Stomach (tissue), 4 donors: ENCODE measurements at regions not wholly inside any gene's neighbourhood (a gene's known extent, or its start where the extent isn't known, plus 50 kb on each side); places are given as distances from the start of the nearest gene placed in this dataset.

Experiments used
- CTCF ChIP-seq, 7 experiments: fragments of 450-650 bp in 4 of 7; fragments of 200-600 bp in 3 of 7; sonication (generic) in 3 of 7; IDR thresholded peaks; one replicate each; pipeline ENCODE4 v1.5.1; 2016 to 2019; ENCODE audit warnings: antibody characterized with exemption in 7 of 7, control low read depth in 2 of 7, mild to moderate bottlenecking in 1 of 7
- POLR2A ChIP-seq, 4 donors: fragments of 450-650 bp; IDR thresholded peaks; one replicate each; pipeline ENCODE4 v1.6.1; 2016; ENCODE audit warnings: antibody characterized with exemption in 4 of 4, control low read depth in 2 of 4, mild to moderate bottlenecking in 1 of 4, moderate library complexity in 1 of 4

GRCh38 chr5:159632866-159633265 is 283.4 kb upstream of the ADRA1B start:
- no peak for TF ChIP-seq CTCF (IDR thresholded peaks at IDR 0.05)
- TF ChIP-seq POLR2A (IDR thresholded peaks at IDR 0.05), result no peak
